Loucy (cell line): ENCODE measurements at regions not wholly inside any gene's neighbourhood (a gene's known extent, or its start where the extent isn't known, plus 50 kb on each side); places are given as distances from the start of the nearest gene placed in this dataset.

Experiments used
- EZH2phosphoT487 ChIP-seq: fragments of 200-600 bp; IDR thresholded peaks from 2 replicates; pipeline ENCODE4 v1.6.1; 2018; ENCODE audit warnings: antibody characterized with exemption, mild to moderate bottlenecking, moderate library complexity, borderline replicate concordance
- TF ChIP-seq, protein P1 (sequence below): fragments of 200-600 bp; sonication (generic); conservative IDR thresholded peaks from 2 replicates; pipeline ENCODE4 v1.5.1; 2014; ENCODE audit warnings: mild to moderate bottlenecking, antibody characterized with exemption, low read length

DNA sequence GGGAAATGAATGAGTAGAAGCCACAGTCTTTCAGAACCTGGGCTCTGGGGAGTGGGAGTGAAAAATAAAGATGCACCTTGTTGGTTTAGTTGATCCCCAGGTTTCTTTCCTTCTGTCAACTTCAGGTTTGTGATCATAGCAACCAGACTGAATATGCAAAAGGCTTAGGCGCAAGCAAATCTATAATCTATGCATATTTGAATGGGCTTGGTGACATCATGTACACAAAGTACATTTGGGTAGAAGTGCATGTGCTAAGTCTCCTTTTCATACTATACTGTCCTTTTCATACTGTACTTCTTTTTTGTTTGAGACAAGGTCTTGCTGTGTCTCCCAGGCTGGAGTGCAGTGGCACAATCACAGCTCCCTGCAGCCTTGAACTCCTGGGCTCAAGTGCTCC is 132.4 kb upstream of the C2CD4B start:
- TF ChIP-seq, protein P1, sequence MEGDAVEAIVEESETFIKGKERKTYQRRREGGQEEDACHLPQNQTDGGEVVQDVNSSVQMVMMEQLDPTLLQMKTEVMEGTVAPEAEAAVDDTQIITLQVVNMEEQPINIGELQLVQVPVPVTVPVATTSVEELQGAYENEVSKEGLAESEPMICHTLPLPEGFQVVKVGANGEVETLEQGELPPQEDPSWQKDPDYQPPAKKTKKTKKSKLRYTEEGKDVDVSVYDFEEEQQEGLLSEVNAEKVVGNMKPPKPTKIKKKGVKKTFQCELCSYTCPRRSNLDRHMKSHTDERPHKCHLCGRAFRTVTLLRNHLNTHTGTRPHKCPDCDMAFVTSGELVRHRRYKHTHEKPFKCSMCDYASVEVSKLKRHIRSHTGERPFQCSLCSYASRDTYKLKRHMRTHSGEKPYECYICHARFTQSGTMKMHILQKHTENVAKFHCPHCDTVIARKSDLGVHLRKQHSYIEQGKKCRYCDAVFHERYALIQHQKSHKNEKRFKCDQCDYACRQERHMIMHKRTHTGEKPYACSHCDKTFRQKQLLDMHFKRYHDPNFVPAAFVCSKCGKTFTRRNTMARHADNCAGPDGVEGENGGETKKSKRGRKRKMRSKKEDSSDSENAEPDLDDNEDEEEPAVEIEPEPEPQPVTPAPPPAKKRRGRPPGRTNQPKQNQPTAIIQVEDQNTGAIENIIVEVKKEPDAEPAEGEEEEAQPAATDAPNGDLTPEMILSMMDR, result no peak
- TF ChIP-seq EZH2phosphoT487, result no peak
